ENCODE measurements at regions not wholly inside any gene's neighbourhood (a gene's known extent, or its start where the extent isn't known, plus 50 kb on each side); places are given as distances from the start of the nearest gene placed in this dataset.

GRCh38 chr5:68746643-68747420 lies 347.0 kb upstream of the SLC30A5 start:
- DNase-seq (ENCODE audit: low read depth in 2 of 2) = no peak

- no peak for DNase-seq (ENCODE audit: low read depth in 2 of 2)
These were observed 346.3 kb upstream of the SLC30A5 start for GRCh38 chr5:68747521-68747920.

- DNase-seq (ENCODE audit: low read depth in 2 of 2) = no peak
These were observed 345.7 kb upstream of the SLC30A5 start for GRCh38 chr5:68748101-68748500.

GRCh38 chr5:68749077-68749476 lies 344.7 kb upstream of the SLC30A5 start:
- DNase-seq (ENCODE audit: low read depth in 2 of 2) = no peak

- DNase-seq (ENCODE audit: low read depth in 2 of 2) = no peak
These were observed 344.2 kb upstream of the SLC30A5 start for GRCh38 chr5:68749631-68750030.

- no peak for DNase-seq (ENCODE audit: low read depth in 2 of 2)
These were observed 342.2 kb upstream of the SLC30A5 start for GRCh38 chr5:68751661-68752060.

- DNase-seq (ENCODE audit: low read depth in 2 of 2) = no peak
These were observed 339.3 kb upstream of the SLC30A5 start for GRCh38 chr5:68754536-68754935.

GRCh38 chr5:68755293-68755692 lies 338.5 kb upstream of the SLC30A5 start:
- no peak for DNase-seq (ENCODE audit: low read depth in 2 of 2)

GRCh38 chr5:68757006-68757405 lies 336.8 kb upstream of the SLC30A5 start:
- no peak for DNase-seq (ENCODE audit: low read depth in 2 of 2)

GRCh38 chr5:68757626-68758212 lies 336.1 kb upstream of the SLC30A5 start:
- no peak for DNase-seq (ENCODE audit: low read depth in 2 of 2)

GRCh38 chr5:68759593-68759992 lies 334.2 kb upstream of the SLC30A5 start:
- DNase-seq (ENCODE audit: low read depth in 2 of 2) = no peak

- no peak for DNase-seq (ENCODE audit: low read depth in 2 of 2)
These were observed 331.6 kb upstream of the SLC30A5 start for GRCh38 chr5:68762201-68762600.

GRCh38 chr5:68766952-68767464 lies 326.8 kb upstream of the SLC30A5 start:
- DNase-seq (ENCODE audit: low read depth in 2 of 2) = no peak

- no peak for DNase-seq (ENCODE audit: low read depth in 2 of 2)
These were observed 323.3 kb upstream of the SLC30A5 start for GRCh38 chr5:68770551-68770950.

GRCh38 chr5:68771221-68771620 lies 322.6 kb upstream of the SLC30A5 start:
- no peak for DNase-seq (ENCODE audit: low read depth in 2 of 2)

- DNase-seq (ENCODE audit: low read depth in 2 of 2) = no peak
These were observed 322.1 kb upstream of the SLC30A5 start for GRCh38 chr5:68771732-68772131.

- no peak for DNase-seq (ENCODE audit: low read depth in 2 of 2)
These were observed 317.4 kb upstream of the SLC30A5 start for GRCh38 chr5:68776381-68776780.

- no peak for DNase-seq (ENCODE audit: low read depth in 2 of 2)
These were observed 316.7 kb upstream of the SLC30A5 start for GRCh38 chr5:68777135-68777534.

GRCh38 chr5:68778484-68778883 lies 315.3 kb upstream of the SLC30A5 start:
- no peak for DNase-seq (ENCODE audit: low read depth in 2 of 2)

GRCh38 chr5:68780299-68780955 lies 313.4 kb upstream of the SLC30A5 start:
- no peak for DNase-seq (ENCODE audit: low read depth in 2 of 2)

- no peak for DNase-seq (ENCODE audit: low read depth in 2 of 2)
These were observed 300.7 kb upstream of the SLC30A5 start for GRCh38 chr5:68793074-68793473.

GRCh38 chr5:68793993-68794392 lies 299.8 kb upstream of the SLC30A5 start:
- no peak for DNase-seq (ENCODE audit: low read depth in 2 of 2)

- no peak for DNase-seq (ENCODE audit: low read depth in 2 of 2)
These were observed 298.6 kb upstream of the SLC30A5 start for GRCh38 chr5:68795190-68795589.

Data from activated CD8-positive, alpha-beta memory T cell treated with anti-CD3 and anti-CD28 coated beads for 4 hours (primary cell).